ENCODE measurements at regions not wholly inside any gene's neighbourhood (a gene's known extent, or its start where the extent isn't known, plus 50 kb on each side); places are given as distances from the start of the nearest gene placed in this dataset.
"Not testable (repeated sequence)": the region's sequence is repeated elsewhere in the genome, so short reads cannot be mapped to it uniquely, and the experiment has no call there.

DNA sequence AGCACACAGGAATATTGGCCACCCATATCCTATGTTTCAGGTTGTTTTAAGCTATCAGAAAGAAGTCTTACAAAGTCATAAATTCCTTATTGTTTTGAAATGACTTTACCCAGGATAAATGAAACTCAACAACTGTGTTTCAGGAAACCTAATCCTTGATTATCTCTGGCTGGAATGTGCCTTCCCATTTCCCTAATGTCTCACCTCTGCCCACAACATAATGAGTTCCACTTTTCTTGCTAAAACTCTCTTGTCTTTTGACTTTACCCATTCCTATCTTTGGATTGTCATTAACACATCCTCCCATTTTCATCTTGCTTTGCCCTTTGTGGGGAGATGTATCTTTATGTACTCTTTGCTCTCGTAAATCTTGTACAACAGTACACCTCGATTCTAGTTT, 200.0 kb upstream of the DNAJC19 start:
- ATAC-seq (no peak), DNase-seq (no peak)
- H3K4me1 ChIP-seq (ENCODE audit: low read depth): no peaks in the 10 kb centered on the region
- H3K4me3 ChIP-seq: no peak overlapping the region
- H3K36me3 ChIP-seq (ENCODE audit: low read depth): no peaks in the 10 kb centered on the region
- no peaks in the 10 kb centered on the region for H3K9me3 ChIP-seq
- TF ChIP-seq, protein P1, sequence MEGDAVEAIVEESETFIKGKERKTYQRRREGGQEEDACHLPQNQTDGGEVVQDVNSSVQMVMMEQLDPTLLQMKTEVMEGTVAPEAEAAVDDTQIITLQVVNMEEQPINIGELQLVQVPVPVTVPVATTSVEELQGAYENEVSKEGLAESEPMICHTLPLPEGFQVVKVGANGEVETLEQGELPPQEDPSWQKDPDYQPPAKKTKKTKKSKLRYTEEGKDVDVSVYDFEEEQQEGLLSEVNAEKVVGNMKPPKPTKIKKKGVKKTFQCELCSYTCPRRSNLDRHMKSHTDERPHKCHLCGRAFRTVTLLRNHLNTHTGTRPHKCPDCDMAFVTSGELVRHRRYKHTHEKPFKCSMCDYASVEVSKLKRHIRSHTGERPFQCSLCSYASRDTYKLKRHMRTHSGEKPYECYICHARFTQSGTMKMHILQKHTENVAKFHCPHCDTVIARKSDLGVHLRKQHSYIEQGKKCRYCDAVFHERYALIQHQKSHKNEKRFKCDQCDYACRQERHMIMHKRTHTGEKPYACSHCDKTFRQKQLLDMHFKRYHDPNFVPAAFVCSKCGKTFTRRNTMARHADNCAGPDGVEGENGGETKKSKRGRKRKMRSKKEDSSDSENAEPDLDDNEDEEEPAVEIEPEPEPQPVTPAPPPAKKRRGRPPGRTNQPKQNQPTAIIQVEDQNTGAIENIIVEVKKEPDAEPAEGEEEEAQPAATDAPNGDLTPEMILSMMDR (IDR thresholded peaks at IDR 0.05): no peak
- intact Hi-C loops (cut with DNase I, micrococcal nuclease): no loop called here

DNA sequence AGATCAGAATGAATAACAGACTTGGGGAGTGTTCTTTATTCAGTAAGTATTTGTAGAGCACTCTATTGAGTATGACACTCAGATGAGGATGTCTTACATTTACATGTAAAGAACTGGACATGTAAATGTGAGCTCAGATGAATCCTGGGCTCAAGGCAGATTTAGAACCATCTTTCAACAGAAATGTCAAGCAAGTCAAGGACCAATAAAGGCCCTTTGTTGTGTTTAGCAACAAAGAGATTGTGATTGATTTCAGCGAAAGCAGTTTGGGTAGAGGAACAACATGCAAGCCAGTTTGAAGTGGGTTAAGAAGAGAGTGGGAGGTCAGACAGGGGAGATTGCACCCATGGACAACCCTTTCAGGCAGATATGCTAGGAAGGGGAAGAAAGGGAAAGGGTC, 194.2 kb upstream of the DNAJC19 start:
- Histone ChIP-seq H3K4me3 (no peak overlapping the region), H3K4me1 (ENCODE audit: low read depth) (no peaks in the 10 kb centered on the region), H3K9me3 (no peaks in the 10 kb centered on the region), H3K36me3 (ENCODE audit: low read depth) (no peaks in the 10 kb centered on the region)
- intact Hi-C loops (cut with DNase I, micrococcal nuclease): no loop called here
- TF ChIP-seq, protein P1 (IDR thresholded peaks at IDR 0.05): no peak
- ATAC-seq (no peak), DNase-seq (no peak)

GRCh38 chr3:181183057-181183456, 193.5 kb upstream of the DNAJC19 start:
- DNase-seq; intact Hi-C loops (cut with DNase I, micrococcal nuclease); H3K4me3 ChIP-seq; H3K36me3 ChIP-seq (ENCODE audit: low read depth); ATAC-seq; H3K9me3 ChIP-seq; H3K4me1 ChIP-seq (ENCODE audit: low read depth): not testable (repeated sequence)

DNA sequence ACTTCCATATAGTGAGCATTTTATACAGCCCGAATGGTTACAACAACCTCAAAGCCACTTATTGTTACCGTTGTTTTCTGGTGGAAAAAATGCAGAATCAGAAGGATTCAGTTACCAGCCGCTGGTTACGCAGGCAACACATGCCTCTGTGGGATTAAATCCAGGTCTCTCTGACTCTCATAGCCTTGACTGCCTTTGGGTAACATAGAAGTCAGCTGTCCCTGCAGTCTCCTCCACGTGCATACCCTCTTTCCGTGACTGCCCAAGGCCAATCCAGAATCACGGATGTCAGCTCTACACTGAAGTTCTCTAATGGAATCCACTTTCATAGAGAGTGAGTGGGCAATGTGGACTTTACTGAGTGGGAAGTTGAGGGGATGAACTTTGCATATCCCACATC, 189.5 kb upstream of the DNAJC19 start:
- no peaks in the 10 kb centered on the region for H3K9me3 ChIP-seq
- intact Hi-C loops (cut with DNase I, micrococcal nuclease): no loop called here
- DNase-seq (no peak), ATAC-seq (no peak)
- no peaks in the 10 kb centered on the region for H3K36me3 ChIP-seq (ENCODE audit: low read depth)
- H3K4me1 ChIP-seq (ENCODE audit: low read depth): no peaks in the 10 kb centered on the region
- H3K4me3 ChIP-seq: no peak overlapping the region
- TF ChIP-seq, protein P1 (IDR thresholded peaks at IDR 0.05): no peak

- ATAC-seq (no peak), DNase-seq (peak in 2 of 3 donors; percentile 44 to 76)
- Histone ChIP-seq H3K4me3 (no peak overlapping the region), H3K4me1 (ENCODE audit: low read depth) (no peaks in the 10 kb centered on the region), H3K36me3 (ENCODE audit: low read depth) (no peaks in the 10 kb centered on the region), H3K9me3 (no peaks in the 10 kb centered on the region)
- TF ChIP-seq, protein P1 (IDR thresholded peaks at IDR 0.05): no peak
- intact Hi-C loops (cut with DNase I, micrococcal nuclease): no loop called here
These were observed 187.1 kb upstream of the DNAJC19 start for GRCh38 chr3:181176601-181177000.

GRCh38 chr3:181174676-181175233, 185.2 kb upstream of the DNAJC19 start:
- Histone ChIP-seq H3K36me3 (ENCODE audit: low read depth) (no peaks in the 10 kb centered on the region), H3K4me3 (no peak overlapping the region), H3K9me3 (no peaks in the 10 kb centered on the region), H3K4me1 (ENCODE audit: low read depth) (no peaks in the 10 kb centered on the region)
- TF ChIP-seq, protein P1 (IDR thresholded peaks at IDR 0.05): no peak
- DNase-seq (no peak), ATAC-seq (no peak)
- intact Hi-C loops (cut with DNase I, micrococcal nuclease): no loop called here

Data from mucosa of descending colon (tissue), 3 donors.